Caco-2 (cell line): ENCODE measurements at regions not wholly inside any gene's neighbourhood (a gene's known extent, or its start where the extent isn't known, plus 50 kb on each side); places are given as distances from the start of the nearest gene placed in this dataset.

Source experiments
- BruUV-seq: library from RNA; stranded (reverse); fragments of 400-500 nt; replicated peaks from 2 replicates; lab custom pipeline; 2021; lab: Mats Ljungman, UMichigan
- CTCF ChIA-PET: fragments of 300-600 bp; sonication (Branson Sonifier 250); formaldehyde crosslinking; loops from one replicate; lab custom pipeline; 2022; ENCODE audit warnings: antibody characterized with exemption; lab: Charles Lee
- POLR2A ChIA-PET: fragments of 300-600 bp; sonication (Branson Sonifier 250); formaldehyde crosslinking; loops from one replicate; lab custom pipeline; 2022; ENCODE audit warnings: antibody characterized with exemption; lab: Charles Lee
- DNase-seq, 2 experiments: peaks; one replicate each; pipeline versions ENCODE4 v3.0.0 to v3.0.0-alpha.2; 2020 to 2022
- H3K27me3 ChIP-seq: replicated peaks from 2 replicates; pipeline ENCODE4 v1.6.0; 2011; ENCODE audit warnings: low read length; ENCODE audit not compliant: control insufficient read depth, insufficient read depth
- H3K36me3 ChIP-seq: 2 replicates; pipeline ENCODE4 v1.5.1; 2011; ENCODE audit warnings: low read length; ENCODE audit not compliant: control insufficient read depth, insufficient read depth
- H3K4me1 ChIP-seq: fragments of 250-450 bp; sonication (Bioruptor Pico); 2 replicates; pipeline ENCODE4 v1.5.1; 2020; ENCODE audit warnings: mild to moderate bottlenecking
- H3K4me3 ChIP-seq: 2 replicates; pipeline ENCODE4 v1.5.1; 2011; ENCODE audit warnings: low read depth, mild to moderate bottlenecking, control low read depth, low read length
- H3K9me3 ChIP-seq: fragments of 250-450 bp; sonication (Bioruptor Pico); 2 replicates; pipeline ENCODE4 v1.5.1; 2020; ENCODE audit warnings: mild to moderate bottlenecking, moderate library complexity
- H3K27ac Mint-ChIP-seq: one replicate; pipeline ENCODE4 v1.8.0; 2022; ENCODE audit warnings: mixed read lengths; ENCODE audit not compliant: unreplicated experiment
- H3K27me3 Mint-ChIP-seq: one replicate; pipeline ENCODE4 v1.8.0; 2022; ENCODE audit warnings: mixed read lengths; ENCODE audit not compliant: insufficient read depth, unreplicated experiment
- H3K36me3 Mint-ChIP-seq: one replicate; pipeline ENCODE4 v1.8.0; 2022; ENCODE audit warnings: mild to moderate bottlenecking, mixed read lengths; ENCODE audit not compliant: insufficient read depth, unreplicated experiment
- H3K4me1 Mint-ChIP-seq: one replicate; pipeline ENCODE4 v1.8.0; 2022; ENCODE audit warnings: low read depth, mixed read lengths; ENCODE audit not compliant: unreplicated experiment
- H3K4me3 Mint-ChIP-seq: one replicate; pipeline ENCODE4 v1.8.0; 2022; ENCODE audit warnings: mild to moderate bottlenecking, moderate library complexity, mixed read lengths; ENCODE audit not compliant: unreplicated experiment
- H3K9me3 Mint-ChIP-seq: one replicate; pipeline ENCODE4 v1.8.0; 2022; ENCODE audit warnings: mixed read lengths; ENCODE audit not compliant: unreplicated experiment
- CTCF ChIP-seq, 2 experiments: fragments of 200-600 bp in 1 of 2; IDR thresholded peaks; 1 replicate in 1 of 2; 2 replicates in 1 of 2; pipeline versions ENCODE4 v1.5.1 to v1.8.0; 2011 to 2022; ENCODE audit warnings: antibody characterized with exemption in 1 of 2, control low read depth in 1 of 2, inconsistent platforms in 1 of 2, low read depth in 1 of 2, low read length in 1 of 2, mild to moderate bottlenecking in 1 of 2, moderate library complexity in 1 of 2; ENCODE audit not compliant: insufficient read depth in 1 of 2, severe bottlenecking in 1 of 2, unreplicated experiment in 1 of 2
- intact Hi-C: fragments of 100-400 bp; cut with micrococcal nuclease; formaldehyde crosslinking; loops from one replicate; pipeline ENCODE4 v1.10.0; 2022; ENCODE audit not compliant: unreplicated experiment

GRCh38 chr5:159550951-159551350 lies 220.7 kb upstream of the IL12B start:
- no peak overlapping the region for H3K4me3 ChIP-seq
- no TSS peak for BruUV-seq
- Mint-ChIP-seq H3K27ac (no peak overlapping the region), H3K27me3 (peaks cover 10% of the 10 kb centered on the region), H3K4me3 (no peak overlapping the region), H3K4me1 (no peaks in the 10 kb centered on the region), H3K36me3 (no peaks in the 10 kb centered on the region), H3K9me3 (peaks cover 21% of the 10 kb centered on the region)
- ChIA-PET POLR2A (no interaction called here), CTCF (interaction anchor here (1.2 kb wide), 1 partner anchor 45 kb away, joined by 3 read pairs; no protein-coding TSS in a partner anchor)
- H3K4me1 ChIP-seq: no peaks in the 10 kb centered on the region
- H3K27me3 ChIP-seq: no peaks in the 10 kb centered on the region
- no peaks in the 10 kb centered on the region for H3K9me3 ChIP-seq
- intact Hi-C loops: no loop called here
- DNase-seq: no peak
- no peaks in the 10 kb centered on the region for H3K36me3 ChIP-seq
- no peak for TF ChIP-seq CTCF (IDR thresholded peaks at IDR 0.05; ENCODE audit: insufficient read depth in 1 of 2, low read depth in 1 of 2, low read length in 1 of 2, severe bottlenecking in 1 of 2, unreplicated experiment in 1 of 2)

GRCh38 chr5:159552751-159553150 lies 222.5 kb upstream of the IL12B start:
- H3K36me3 Mint-ChIP-seq: no peaks in the 10 kb centered on the region
- H3K4me3 Mint-ChIP-seq: no peak overlapping the region
- intact Hi-C loops: no loop called here
- no TSS peak for BruUV-seq
- no peak overlapping the region for H3K27ac Mint-ChIP-seq
- H3K27me3 ChIP-seq: no peaks in the 10 kb centered on the region
- POLR2A ChIA-PET: no interaction called here
- H3K9me3 ChIP-seq: no peaks in the 10 kb centered on the region
- no peaks in the 10 kb centered on the region for H3K36me3 ChIP-seq
- no peak for DNase-seq
- TF ChIP-seq CTCF (IDR thresholded peaks at IDR 0.05; ENCODE audit: insufficient read depth in 1 of 2, low read depth in 1 of 2, low read length in 1 of 2, severe bottlenecking in 1 of 2, unreplicated experiment in 1 of 2): no peak
- no peaks in the 10 kb centered on the region for H3K4me1 ChIP-seq
- CTCF ChIA-PET: no interaction called here
- H3K4me3 ChIP-seq: no peak overlapping the region
- peaks cover 14% of the 10 kb centered on the region for H3K27me3 Mint-ChIP-seq
- H3K9me3 Mint-ChIP-seq: peaks cover 7% of the 10 kb centered on the region
- H3K4me1 Mint-ChIP-seq: no peaks in the 10 kb centered on the region

GRCh38 chr5:159553792-159554191 lies 223.5 kb upstream of the IL12B start:
- H3K36me3 ChIP-seq: no peaks in the 10 kb centered on the region
- Mint-ChIP-seq H3K36me3 (no peaks in the 10 kb centered on the region), H3K27ac (no peak overlapping the region), H3K27me3 (peaks cover 14% of the 10 kb centered on the region), H3K4me3 (no peak overlapping the region), H3K4me1 (no peaks in the 10 kb centered on the region), H3K9me3 (no peaks in the 10 kb centered on the region)
- CTCF ChIA-PET: no interaction called here
- no peaks in the 10 kb centered on the region for H3K9me3 ChIP-seq
- no TSS peak for BruUV-seq
- DNase-seq: no peak
- intact Hi-C loops: no loop called here
- POLR2A ChIA-PET: no interaction called here
- H3K27me3 ChIP-seq: no peaks in the 10 kb centered on the region
- H3K4me1 ChIP-seq: no peaks in the 10 kb centered on the region
- no peak for TF ChIP-seq CTCF (IDR thresholded peaks at IDR 0.05; ENCODE audit: insufficient read depth in 1 of 2, low read depth in 1 of 2, low read length in 1 of 2, severe bottlenecking in 1 of 2, unreplicated experiment in 1 of 2)
- H3K4me3 ChIP-seq: no peak overlapping the region
